OCI-M2 (cell line): ENCODE measurements at regions not wholly inside any gene's neighbourhood (a gene's known extent, or its start where the extent isn't known, plus 50 kb on each side); places are given as distances from the start of the nearest gene placed in this dataset.

Experiments used
- DNase-seq: peaks from one replicate; lab custom pipeline; 2025; ENCODE audit not compliant: unreplicated experiment; lab: John Stamatoyannopoulos, UW

DNA sequence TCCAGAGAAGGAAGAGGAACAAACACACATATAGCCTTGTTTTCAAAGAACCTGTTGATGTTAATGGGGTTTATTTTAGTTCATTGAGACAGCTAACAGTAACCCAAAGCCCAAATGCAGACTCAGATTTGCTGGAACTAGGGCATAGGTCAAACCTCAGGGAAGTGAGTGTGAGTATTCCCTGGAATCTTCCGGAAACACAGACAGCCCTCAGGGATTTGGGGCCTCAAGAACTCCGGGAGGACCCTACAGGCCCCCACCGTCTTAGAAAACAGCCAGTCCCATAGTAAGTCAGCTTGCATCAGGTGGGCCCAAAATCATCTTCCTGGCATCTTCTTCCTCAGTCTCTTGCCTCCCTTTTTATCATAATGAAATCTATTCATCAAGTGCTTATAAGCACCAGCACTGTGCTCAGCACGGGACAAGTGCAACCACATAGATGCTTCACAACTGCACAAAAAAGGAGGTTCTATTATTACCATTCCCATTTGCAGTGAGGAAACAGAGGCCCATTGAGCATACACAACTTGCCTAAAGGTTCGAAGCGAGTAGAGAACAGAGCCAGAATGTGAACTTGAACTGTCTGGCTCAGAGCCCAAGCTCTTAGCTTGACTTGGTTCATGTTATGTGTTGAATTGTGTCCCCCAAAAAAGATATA, 50.2 kb upstream of the BCL11A start:
- DNase-seq, result no peak

DNA sequence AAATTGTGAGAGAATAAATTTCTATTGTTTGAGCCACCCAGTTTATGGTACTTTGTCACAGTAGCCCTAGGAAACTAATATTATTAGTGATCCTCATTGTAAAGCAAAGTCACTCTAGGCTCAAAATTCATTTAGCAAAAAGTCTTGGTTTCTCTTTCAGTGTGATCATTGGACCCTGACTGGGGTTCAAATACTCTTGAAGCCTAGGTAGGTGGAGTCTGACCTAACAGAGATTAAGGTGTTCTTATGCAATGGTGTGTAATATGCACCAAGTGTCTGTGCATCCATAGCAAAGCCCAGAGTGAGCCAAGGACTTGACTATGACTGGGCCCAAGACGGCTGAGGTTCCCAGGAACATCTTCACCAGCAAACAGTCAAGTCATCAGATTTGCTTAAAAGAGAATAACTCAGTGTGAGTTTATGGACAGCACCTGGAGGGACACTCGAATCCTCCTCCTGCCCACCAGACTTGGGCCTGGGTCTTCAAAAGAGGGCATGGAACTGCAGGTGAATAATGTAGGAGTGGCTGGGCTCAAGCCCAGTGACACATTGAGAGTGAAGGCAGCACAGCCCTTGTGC, 51.1 kb upstream of the BCL11A start:
- DNase-seq, result no peak

DNA sequence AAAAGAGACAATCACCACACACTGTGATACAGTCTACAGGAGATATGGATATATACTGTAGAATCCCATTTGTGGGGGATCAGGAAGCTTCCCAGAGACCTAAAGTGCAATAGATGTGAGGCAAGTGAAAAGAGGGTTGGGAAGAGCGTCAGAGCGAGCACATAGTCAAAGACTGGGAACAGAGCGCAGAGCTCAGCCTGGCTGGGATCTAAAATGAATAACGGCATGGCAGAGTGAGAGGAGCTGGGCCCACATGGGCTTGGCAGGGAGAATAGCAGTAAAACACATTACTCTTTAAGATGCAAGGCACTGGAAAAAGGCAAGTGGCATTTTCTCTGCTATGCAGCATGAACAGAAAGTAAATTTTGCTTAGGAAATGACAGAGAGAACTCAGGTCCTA, 52.4 kb upstream of the BCL11A start:
- DNase-seq, result no peak

DNA sequence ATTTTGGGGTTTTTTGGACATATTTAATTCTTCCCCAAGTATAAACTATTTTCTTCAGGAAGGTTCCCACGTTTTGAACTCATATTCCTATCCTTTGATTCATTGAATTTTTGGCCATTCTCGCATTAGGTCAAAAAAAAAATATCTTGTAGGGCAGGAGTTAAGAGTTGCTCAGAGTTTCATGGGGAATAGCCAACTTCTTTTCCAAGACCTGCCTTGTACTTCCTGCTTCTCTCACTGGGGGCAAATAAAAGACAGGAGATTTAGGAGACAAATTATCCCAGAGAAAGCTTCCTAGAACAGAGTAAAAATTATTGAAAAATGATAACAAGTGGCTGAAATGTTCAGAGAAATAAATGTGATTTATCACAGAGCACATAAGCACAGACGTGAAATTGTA, 55.2 kb upstream of the BCL11A start:
- no peak for DNase-seq

DNA sequence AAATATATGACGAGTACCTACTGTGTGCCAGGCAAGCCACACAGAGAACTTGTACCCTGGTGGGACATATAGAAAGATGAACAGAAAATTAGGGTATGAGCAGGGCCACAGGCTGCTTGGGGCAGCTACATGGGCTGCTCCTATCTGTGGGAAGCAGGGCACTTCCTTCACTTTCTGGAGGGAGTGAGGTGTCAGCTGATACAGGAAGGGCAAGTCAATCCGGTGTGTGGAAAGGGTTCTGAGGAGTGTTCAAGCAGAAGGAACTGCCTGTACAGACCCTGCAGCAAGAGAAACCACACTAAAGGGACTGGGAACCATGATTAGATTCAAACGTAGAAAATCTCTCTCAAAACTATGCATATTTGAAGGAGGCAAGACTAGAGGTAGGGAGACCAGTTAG, 58.6 kb upstream of the BCL11A start:
- no peak for DNase-seq

DNA sequence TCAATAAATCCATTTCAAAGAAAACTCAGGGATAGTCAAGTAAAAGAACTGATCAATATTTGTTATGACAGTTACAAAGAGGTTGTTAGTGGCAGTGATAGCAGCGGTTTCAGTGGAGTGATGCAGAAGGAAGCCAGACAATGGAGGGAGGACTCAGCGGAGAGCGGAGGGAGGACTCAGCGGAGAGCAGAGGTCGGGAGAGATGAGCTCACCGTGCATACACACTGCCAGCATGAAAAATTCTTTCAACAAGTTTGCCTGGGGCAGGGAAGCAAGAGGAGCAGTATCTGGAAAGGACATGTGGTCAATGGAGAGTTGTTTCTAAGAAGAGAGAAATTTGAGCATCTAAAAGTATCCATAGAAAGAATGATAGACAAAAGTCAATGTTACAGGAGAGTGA, 60.9 kb upstream of the BCL11A start:
- no peak for DNase-seq

DNA sequence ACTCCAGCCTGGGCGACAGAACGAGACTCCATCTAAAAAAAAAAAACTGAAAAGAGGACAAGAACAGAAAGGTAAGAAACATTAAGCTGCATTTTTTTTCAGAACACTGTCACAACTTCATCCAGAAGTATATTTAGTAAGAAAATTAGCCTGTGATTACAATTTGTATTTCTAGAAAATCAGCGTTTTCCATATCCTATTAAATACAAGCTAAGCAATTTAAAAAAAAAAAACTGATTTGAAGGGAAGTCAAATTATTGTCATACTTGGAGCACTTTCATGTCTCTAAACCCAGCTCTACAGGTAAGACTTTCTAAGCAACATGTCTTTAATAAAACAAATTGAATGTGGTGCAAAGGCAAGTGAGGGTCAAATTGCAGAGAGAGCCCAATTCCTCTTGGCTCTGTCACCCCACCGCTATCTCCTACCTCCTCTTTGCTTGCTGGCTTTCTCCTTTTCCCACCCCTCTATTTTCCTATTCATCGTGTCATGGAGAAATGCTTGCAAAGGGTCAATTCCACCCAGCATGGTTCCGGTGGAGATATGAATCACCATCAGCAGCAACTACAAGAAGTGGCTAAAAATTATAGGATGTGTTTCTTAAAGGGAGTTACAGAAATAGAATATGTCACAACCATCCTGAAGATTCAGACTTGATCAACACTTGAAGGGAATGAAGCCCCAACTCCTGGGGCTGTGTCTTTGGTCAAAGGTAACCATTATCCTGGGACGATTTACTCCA, 68.4 kb upstream of the BCL11A start:
- no peak for DNase-seq

DNA sequence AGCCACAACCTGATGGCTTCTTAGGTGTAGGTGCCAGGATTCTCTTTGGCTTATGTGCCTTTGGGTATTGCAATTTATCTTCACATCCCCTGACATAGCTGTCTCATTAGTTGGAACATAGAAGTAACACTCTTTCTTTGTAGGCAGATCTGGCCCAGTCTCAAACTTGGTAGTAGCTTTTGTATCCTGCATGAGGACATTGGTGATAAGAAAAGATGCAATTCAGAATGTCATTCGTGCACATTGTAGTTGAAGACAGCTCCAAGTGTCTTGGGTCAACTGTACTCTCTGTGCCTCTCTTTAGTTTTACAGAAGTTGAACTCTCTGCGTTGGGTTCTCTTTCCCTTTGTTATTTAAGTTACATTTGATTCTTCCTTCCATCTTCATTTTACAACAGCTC, 69.6 kb upstream of the BCL11A start:
- DNase-seq, result no peak

DNA sequence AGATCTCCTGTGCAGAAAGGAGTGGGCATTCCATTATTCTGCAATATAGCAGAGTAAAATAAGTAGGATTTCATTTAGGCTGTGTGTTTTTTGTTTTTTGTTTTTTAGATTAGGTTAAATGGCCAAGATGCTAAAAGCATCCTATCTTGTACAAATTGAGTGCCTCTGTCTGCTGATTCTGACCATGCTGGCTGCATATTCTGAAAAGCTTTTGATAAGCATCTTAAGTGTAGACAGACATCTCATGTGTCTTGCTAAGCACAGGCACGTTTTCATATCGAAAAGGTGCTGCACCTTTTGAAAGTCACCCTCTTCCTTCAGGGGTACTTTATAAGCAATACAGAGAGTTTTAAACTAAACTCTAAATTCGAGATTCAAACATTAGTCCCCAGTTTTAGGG, 74.0 kb upstream of the BCL11A start:
- no peak for DNase-seq

DNA sequence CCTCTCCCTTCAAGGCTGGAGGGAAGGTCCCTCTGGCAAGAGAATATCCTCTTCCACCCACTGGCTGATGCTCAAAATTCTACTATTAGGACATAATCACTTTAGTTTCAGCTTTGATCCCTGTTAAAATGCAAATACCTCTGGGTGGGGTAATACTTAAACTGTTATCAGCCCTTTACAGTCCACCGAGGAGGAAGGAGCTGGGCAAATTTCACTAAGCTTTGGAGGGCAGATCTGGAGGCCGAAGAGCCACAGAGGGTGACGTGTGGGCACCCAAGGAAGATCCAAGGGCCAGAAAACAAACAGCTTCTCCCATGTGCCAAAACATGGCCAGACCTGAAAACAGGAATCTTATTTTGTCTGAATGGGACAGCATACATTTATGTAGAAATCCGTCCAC, 74.6 kb upstream of the BCL11A start:
- no peak for DNase-seq

DNA sequence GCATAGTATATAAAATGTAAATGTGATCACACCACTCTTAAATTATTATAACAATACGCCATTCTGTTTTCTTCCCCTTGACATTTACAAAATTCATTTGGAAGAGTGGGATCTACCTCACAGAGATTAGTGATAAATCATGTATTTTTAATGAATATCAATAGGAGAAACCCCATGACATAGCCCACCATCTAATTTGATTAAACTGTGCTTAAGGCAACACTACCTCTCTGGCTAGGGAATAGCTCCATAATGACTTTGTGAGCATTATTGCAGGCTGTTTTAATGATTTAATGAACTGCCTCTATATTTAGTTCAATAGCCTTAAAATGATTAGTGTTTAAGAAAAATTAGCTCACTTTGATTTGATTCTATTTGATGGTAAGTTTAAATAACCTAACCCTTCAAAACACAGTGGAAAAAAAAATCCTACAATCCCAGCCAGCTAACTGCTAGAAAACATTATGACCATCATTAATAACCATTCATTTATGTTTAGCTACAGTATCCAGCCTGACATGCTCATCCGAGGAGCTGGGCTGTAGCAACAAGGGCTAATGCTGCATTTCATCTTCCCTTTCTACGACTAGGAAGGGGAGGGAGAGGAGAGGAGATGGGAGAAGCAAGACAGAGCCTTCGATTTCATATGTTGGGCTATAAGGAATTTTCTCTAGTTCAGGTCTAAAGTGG, 75.3 kb upstream of the BCL11A start:
- no peak for DNase-seq

DNA sequence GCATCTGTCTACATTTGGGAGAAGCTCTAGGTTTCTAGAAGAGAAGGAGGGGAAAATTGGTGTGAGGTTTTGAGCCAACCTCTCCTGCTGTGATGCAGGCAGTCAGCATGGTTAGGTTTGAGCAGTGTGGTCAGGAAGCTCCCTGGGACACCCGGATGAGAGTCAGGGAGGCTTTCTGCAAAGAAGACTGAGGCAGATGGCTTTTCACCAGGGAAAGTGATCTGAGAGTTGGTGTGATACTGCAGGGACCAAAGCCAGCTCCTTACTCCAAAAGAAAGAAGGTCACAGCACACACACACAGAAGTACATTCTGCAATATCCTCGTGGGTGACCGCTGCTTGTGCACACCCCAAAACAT, 75.8 kb upstream of the BCL11A start:
- no peak for DNase-seq

DNA sequence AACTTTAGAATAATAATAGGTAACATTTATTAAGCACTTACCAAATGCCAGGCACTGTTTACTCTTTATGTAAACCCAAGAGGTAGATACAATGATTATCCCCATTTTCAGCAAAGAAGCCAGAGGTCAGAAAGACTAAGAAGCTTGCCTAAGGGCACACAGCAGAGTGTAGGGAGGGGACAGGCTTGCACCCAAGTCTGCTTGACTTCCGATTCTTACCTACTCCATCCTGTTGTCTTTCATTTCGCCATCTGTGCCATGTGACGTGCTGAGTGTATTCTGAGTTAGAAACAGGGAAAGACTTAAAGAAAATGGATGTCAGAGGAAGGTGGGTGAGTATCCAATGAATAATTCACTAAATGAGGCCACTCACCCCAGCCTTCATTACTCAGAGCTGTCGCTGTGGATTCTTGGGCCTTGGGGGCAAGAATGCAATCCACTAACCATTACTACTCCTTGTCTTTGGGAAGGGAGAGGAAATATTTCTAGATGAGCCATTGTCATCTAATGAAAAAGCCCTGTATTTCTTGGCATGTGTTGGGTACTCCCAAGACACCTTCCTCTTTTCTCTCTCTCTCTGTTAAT, 76.4 kb upstream of the BCL11A start:
- no peak for DNase-seq

DNA sequence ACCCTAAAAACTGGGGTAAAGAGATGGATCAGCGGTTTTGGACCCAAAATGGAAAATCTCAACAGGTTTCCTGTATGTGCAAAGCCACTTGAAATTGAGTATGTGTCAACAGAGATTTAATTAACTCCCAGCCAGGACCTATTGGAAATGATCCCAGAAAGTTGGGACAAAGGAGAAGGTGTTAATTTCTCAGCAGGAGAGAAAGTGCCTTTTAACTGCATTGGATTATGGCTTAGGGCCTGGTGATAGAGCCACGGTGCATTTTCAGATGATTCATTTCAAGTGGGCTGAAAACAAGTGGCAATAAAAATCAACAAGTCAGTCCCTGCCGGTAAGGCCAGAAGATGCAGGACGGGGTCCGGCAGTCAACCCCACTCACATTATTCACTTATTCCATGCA, 80.2 kb upstream of the BCL11A start:
- no peak for DNase-seq

DNA sequence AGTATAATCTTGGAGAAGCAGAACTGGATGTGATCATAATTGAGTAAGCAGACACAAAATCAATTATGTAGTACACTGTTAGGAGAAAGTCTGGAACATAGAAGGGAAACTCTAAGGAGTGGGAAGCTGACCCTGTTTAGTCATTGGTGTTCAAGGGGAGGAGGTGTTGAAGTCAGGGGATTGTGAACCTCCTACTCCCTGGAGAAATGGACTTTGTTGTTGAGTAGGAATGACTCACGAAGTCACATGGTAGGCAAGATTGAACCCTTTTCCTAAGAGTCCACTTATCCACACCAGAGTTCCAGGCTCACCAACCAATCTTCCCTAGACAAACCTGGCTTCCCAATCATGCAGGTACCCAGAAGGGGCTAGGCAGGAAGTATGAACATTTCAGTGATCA, 81.0 kb upstream of the BCL11A start:
- no peak for DNase-seq

DNA sequence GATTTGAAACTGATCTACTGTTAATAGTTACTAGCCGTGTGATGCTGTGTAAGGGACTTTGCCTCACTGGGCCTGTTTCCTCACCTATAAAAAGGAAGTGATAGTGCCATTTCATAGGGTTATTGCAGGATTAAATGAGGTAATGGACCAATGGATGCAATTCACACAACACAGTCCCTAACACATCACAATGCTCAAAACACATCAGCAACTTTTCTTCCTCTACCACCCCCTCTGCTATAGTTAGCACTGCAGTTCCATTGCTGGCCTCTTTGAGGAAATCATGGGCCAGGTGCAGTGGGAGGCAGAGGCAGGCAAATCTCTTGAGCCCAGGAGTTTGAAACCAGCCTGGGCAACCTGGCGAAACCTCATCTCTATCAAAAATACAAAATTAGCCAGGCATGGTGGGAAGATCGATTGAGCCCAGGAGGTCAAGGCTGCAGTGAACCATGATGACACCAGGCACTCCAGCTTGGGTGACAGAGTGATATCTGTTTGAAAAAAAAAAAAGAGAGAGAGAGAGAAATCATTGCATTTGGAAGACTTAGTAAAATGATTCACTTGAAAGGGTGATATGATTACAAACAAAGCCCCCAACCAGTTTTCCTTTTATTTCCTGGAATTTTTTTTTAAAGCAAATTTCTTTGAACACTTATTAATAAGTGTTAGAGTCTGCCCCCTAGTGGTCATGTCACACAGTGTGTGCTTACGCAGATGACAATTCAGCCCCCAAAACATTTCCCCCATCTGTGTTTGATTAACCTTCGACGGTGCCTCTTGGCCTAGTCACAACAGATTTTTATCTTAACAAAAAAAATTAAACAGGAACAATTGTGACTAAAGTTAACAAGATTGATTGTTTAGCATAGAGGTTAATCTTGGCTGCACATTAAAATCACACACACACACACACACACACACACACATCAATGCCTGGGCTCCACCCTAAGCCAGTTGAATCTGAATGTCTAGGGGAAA, 88.6 kb upstream of the BCL11A start:
- no peak for DNase-seq

DNA sequence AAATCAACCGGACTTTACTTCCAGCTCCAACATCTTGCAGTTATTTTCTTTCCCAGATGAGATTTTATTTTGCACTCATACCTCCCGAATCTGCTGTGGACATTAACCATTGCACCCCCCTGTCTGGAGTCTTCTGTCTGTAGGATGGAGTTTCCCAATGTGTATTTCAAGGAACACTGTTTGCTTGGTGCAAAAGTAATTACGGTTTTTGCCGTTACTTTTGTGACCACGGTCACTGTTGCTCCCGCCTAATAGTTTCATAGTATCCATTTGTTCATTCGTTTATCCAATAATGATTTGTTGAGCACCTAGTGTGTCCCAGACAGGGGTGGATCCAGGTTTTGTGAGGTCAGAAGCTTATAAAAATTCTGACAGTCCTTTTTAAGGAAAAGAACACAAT, 90.3 kb upstream of the BCL11A start:
- DNase-seq, result no peak

DNA sequence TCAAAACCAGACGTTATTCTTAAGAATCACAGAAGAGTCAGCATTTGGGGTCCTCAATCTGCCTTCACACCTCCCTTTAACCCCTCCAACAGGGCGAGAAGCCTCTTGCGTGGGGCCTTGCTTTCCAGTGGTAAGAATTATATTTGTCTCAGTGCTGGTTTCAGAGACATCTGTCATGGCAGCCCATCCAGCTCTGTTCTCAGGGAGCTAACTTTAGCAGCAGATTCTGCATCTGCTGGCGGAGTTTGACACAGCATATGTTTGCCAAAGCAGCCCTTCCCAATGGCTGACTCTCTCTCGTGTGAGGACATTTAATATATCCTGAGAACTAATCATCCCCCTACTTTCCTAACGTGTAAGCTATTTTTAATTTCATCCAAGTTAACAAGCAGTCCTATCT, 91.5 kb upstream of the BCL11A start:
- no peak for DNase-seq

DNA sequence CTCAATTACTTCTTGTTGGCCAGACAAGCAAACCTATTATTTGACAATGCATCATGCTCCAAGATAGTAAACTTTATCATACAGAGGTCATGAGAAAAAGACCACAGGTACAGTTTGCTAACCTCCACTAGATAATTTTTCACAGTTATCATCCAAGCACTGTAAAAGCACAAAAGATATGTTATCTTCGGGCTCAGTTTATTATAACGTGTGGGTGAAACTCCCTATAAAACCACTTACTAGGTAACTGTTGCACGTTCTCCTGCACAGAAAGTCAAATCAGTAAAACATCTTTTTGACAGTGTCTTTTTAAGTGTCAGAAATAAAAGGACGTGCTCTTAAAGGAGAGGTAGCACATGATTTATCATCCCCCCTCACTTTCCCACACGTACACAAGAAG, 94.7 kb upstream of the BCL11A start:
- no peak for DNase-seq

DNA sequence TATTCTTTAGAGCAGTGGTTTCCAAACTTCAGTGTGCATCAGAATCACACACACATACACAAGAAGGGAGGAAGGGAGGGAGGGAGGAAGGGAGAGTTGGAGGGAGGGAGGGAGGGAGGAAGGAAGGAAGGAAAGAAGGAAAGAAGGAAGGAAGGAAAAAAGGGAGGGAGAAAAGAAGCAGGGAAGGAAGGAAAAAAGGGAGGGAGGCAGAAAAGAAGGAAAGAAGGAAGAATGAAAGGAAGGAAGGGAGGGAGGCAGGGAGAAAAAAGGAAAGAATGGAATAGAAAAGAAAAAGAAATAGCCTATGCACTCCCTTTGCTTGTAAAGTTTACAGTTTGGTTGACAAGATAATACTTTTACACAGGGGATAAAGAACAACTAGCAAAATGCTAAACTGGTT, 96.3 kb upstream of the BCL11A start:
- no peak for DNase-seq
